Sigmoid colon (tissue), 3 donors: ENCODE measurements at regions not wholly inside any gene's neighbourhood (a gene's known extent, or its start where the extent isn't known, plus 50 kb on each side); places are given as distances from the start of the nearest gene placed in this dataset.

Source experiments
- CTCF ChIP-seq, 4 experiments: fragments of 450-650 bp in 3 of 4; fragments of 200-600 bp in 1 of 4; IDR thresholded peaks; one replicate each; pipeline ENCODE4 v1.5.1; 2016 to 2019; ENCODE audit warnings: antibody characterized with exemption in 4 of 4, mild to moderate bottlenecking in 3 of 4, moderate library complexity in 2 of 4
- POLR2A ChIP-seq, 2 donors: fragments of 450-650 bp; IDR thresholded peaks; one replicate each; pipeline ENCODE4 v1.6.1; 2016; ENCODE audit warnings: antibody characterized with exemption in 2 of 2, mild to moderate bottlenecking in 2 of 2, moderate library complexity in 2 of 2

DNA sequence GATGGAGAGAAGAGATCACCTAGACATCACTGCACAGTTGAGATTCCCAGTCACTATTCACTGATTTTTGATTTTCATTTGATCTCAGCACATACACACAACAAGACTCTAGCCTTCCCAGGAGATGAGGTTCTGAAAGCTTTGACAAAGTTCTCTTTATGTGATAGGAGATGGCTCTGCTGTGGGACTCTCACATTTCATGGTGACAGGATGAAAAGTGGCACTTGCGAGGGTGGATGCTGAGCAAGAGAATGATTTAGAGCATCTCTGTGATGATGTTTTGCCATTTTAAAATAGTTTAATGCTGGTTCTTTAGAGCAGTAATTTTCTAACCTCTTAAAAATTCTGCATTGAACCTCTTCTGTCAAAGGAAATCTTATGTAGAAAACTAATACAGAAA, 113.3 kb upstream of the CA10 start:
- TF ChIP-seq CTCF (IDR thresholded peaks at IDR 0.05): no peak
- no peak for TF ChIP-seq POLR2A (IDR thresholded peaks at IDR 0.05)
